Right lobe of liver (tissue), 4 donors: ENCODE measurements at regions not wholly inside any gene's neighbourhood (a gene's known extent, or its start where the extent isn't known, plus 50 kb on each side); places are given as distances from the start of the nearest gene placed in this dataset.
"Not testable (repeated sequence)": the region's sequence is repeated elsewhere in the genome, so short reads cannot be mapped to it uniquely, and the experiment has no call there.

ENCODE experiments used
- CTCF ChIP-seq, 4 donors: fragments of 200-600 bp in 3 of 4; fragments of 450-650 bp in 1 of 4; IDR thresholded peaks; one replicate each; pipeline versions ENCODE4 v1.5.1 to v1.8.0; 2016 to 2022; ENCODE audit warnings: antibody characterized with exemption in 4 of 4, mild to moderate bottlenecking in 2 of 4
- POLR2A ChIP-seq: fragments of 450-650 bp; IDR thresholded peaks from one replicate; pipeline ENCODE4 v1.6.1; 2017; ENCODE audit warnings: antibody characterized with exemption, mild to moderate bottlenecking
- donor health status: DM: no; HTN: no; CAD: no.
- donor health status: DM: no; HTN: no; CAD: no.
- donor health status: DM: no; HTN: yes; CAD: no.

DNA sequence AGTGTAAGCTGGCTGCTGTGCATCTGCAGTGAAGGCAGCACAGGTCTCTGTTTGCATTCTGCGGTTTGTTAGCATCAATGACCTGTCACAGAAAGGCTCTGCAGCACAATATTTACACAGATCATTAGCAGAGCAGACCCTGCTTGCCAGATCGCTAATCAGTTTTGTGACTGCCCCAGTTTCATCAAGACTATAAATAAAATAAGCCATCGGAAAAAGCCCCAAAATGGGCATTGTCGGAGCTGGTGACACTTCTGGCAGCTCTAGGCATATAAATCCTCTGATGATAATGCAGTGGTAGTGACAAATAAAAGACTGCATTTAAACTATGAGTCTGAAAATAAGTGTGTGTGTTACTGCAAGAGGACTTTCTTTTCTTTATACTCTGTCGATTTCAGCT lies 219.1 kb upstream of the TEKT4 start:
- not testable (repeated sequence) for TF ChIP-seq CTCF (IDR thresholded peaks at IDR 0.05); POLR2A
